ENCODE measurements at regions not wholly inside any gene's neighbourhood (a gene's known extent, or its start where the extent isn't known, plus 50 kb on each side); places are given as distances from the start of the nearest gene placed in this dataset.

GRCh38 chr12:39240587-39240986 lies 202.3 kb downstream of the KIF21A start:
- Mint-ChIP-seq H3K4me1 (ENCODE audit: low read depth in 2 of 2) (no peaks in the 10 kb centered on the region), H3K4me3 (no peak overlapping the region), H3K27ac (no peak overlapping the region), H3K9me3 (no peaks in the 10 kb centered on the region), H3K27me3 (peaks cover 13 to 16% of the 10 kb centered on the region in 2 donors), H3K36me3 (ENCODE audit: insufficient read depth) (no peaks in the 10 kb centered on the region)
- ATAC-seq (replicated peaks) (no peak), DNase-seq (no peak)

- Mint-ChIP-seq H3K4me3 (no peak overlapping the region), H3K27ac (no peak overlapping the region), H3K27me3 (peaks cover 9 to 13% of the 10 kb centered on the region in 2 donors), H3K36me3 (ENCODE audit: insufficient read depth) (peaks cover 4% of the 10 kb centered on the region), H3K9me3 (no peaks in the 10 kb centered on the region), H3K4me1 (ENCODE audit: low read depth in 2 of 2) (no peaks in the 10 kb centered on the region)
- DNase-seq: no peak
- ATAC-seq (replicated peaks): no peak
Measured at GRCh38 chr12:39239490-39240486, 203.1 kb downstream of the KIF21A start.

- DNase-seq (no peak), ATAC-seq (replicated peaks) (no peak)
- peaks cover 0 to 5% of the 10 kb centered on the region in 2 donors for H3K27me3 Mint-ChIP-seq
- H3K4me1 Mint-ChIP-seq (ENCODE audit: low read depth in 2 of 2): no peaks in the 10 kb centered on the region
- no peak overlapping the region for H3K4me3 Mint-ChIP-seq
- H3K9me3 Mint-ChIP-seq: no peaks in the 10 kb centered on the region
- H3K27ac Mint-ChIP-seq: no peak overlapping the region
- peaks cover 10% of the 10 kb centered on the region for H3K36me3 Mint-ChIP-seq (ENCODE audit: insufficient read depth)
Measured at GRCh38 chr12:39237004-39237403, 205.9 kb downstream of the KIF21A start.

- no peak overlapping the region for H3K27ac Mint-ChIP-seq
- H3K4me3 Mint-ChIP-seq: no peak overlapping the region
- no peaks in the 10 kb centered on the region for H3K4me1 Mint-ChIP-seq (ENCODE audit: low read depth in 2 of 2)
- peaks cover 10% of the 10 kb centered on the region for H3K36me3 Mint-ChIP-seq (ENCODE audit: insufficient read depth)
- ATAC-seq (replicated peaks) (no peak), DNase-seq (no peak)
- no peaks in the 10 kb centered on the region for H3K9me3 Mint-ChIP-seq
- no peaks in the 10 kb centered on the region for H3K27me3 Mint-ChIP-seq
Measured at GRCh38 chr12:39235990-39236767, 206.7 kb downstream of the KIF21A start.

- ATAC-seq (replicated peaks): no peak
- Mint-ChIP-seq H3K9me3 (no peaks in the 10 kb centered on the region), H3K27me3 (peaks cover 7% of the 10 kb centered on the region in 2 donors), H3K36me3 (ENCODE audit: insufficient read depth) (peaks cover 8% of the 10 kb centered on the region), H3K4me3 (no peak overlapping the region), H3K27ac (no peak overlapping the region), H3K4me1 (ENCODE audit: low read depth in 2 of 2) (no peaks in the 10 kb centered on the region)
- no peak for DNase-seq
Measured at GRCh38 chr12:39230086-39230485, 212.8 kb downstream of the KIF21A start.

- H3K4me3 Mint-ChIP-seq: no peak overlapping the region
- peaks cover 0 to 2% of the 10 kb centered on the region in 2 donors for H3K9me3 Mint-ChIP-seq
- H3K4me1 Mint-ChIP-seq (ENCODE audit: low read depth in 2 of 2): no peaks in the 10 kb centered on the region
- H3K27me3 Mint-ChIP-seq: peaks cover 7% of the 10 kb centered on the region in 2 donors
- no peaks in the 10 kb centered on the region for H3K36me3 Mint-ChIP-seq (ENCODE audit: insufficient read depth)
- ATAC-seq (replicated peaks): no peak
- no peak for DNase-seq
- no peak overlapping the region for H3K27ac Mint-ChIP-seq
Measured at GRCh38 chr12:39227218-39227617, 215.7 kb downstream of the KIF21A start.

GRCh38 chr12:39224971-39225370 lies 217.9 kb downstream of the KIF21A start:
- ATAC-seq (replicated peaks) (no peak), DNase-seq (no peak)
- Mint-ChIP-seq H3K27ac (no peak overlapping the region), H3K9me3 (peaks cover 0 to 2% of the 10 kb centered on the region in 2 donors), H3K4me1 (ENCODE audit: low read depth in 2 of 2) (no peaks in the 10 kb centered on the region), H3K36me3 (ENCODE audit: insufficient read depth) (no peaks in the 10 kb centered on the region), H3K4me3 (no peak overlapping the region), H3K27me3 (peaks cover 7% of the 10 kb centered on the region in 2 donors)

- ATAC-seq (replicated peaks) (no peak), DNase-seq (no peak)
- no peak overlapping the region for H3K4me3 Mint-ChIP-seq
- no peak overlapping the region for H3K27ac Mint-ChIP-seq
- H3K9me3 Mint-ChIP-seq: peaks cover 8 to 12% of the 10 kb centered on the region in 2 donors
- peaks cover 0 to 5% of the 10 kb centered on the region in 2 donors for H3K27me3 Mint-ChIP-seq
- no peaks in the 10 kb centered on the region for H3K4me1 Mint-ChIP-seq (ENCODE audit: low read depth in 2 of 2)
- no peaks in the 10 kb centered on the region for H3K36me3 Mint-ChIP-seq (ENCODE audit: insufficient read depth)
Measured at GRCh38 chr12:39205969-39206368, 237.0 kb downstream of the KIF21A start.

GRCh38 chr12:39199351-39199750 lies 243.6 kb downstream of the KIF21A start:
- peaks cover 0 to 4% of the 10 kb centered on the region in 2 donors for H3K27me3 Mint-ChIP-seq
- H3K4me3 Mint-ChIP-seq: no peak overlapping the region
- no peak for ATAC-seq (replicated peaks)
- no peaks in the 10 kb centered on the region for H3K4me1 Mint-ChIP-seq (ENCODE audit: low read depth in 2 of 2)
- no peaks in the 10 kb centered on the region for H3K36me3 Mint-ChIP-seq (ENCODE audit: insufficient read depth)
- no peak for DNase-seq
- peaks cover 4% of the 10 kb centered on the region in 2 donors for H3K9me3 Mint-ChIP-seq
- H3K27ac Mint-ChIP-seq: no peak overlapping the region

- H3K27ac Mint-ChIP-seq: no peak overlapping the region
- no peaks in the 10 kb centered on the region for H3K4me1 Mint-ChIP-seq (ENCODE audit: low read depth in 2 of 2)
- no peaks in the 10 kb centered on the region for H3K27me3 Mint-ChIP-seq
- DNase-seq: no peak
- ATAC-seq (replicated peaks): no peak
- H3K4me3 Mint-ChIP-seq: no peak overlapping the region
- H3K9me3 Mint-ChIP-seq: peaks cover 0 to 3% of the 10 kb centered on the region in 2 donors
- H3K36me3 Mint-ChIP-seq (ENCODE audit: insufficient read depth): no peaks in the 10 kb centered on the region
Measured at GRCh38 chr12:39188689-39189088, 254.2 kb downstream of the KIF21A start.

GRCh38 chr12:39186744-39187143 lies 256.2 kb downstream of the KIF21A start:
- Mint-ChIP-seq H3K27me3 (no peaks in the 10 kb centered on the region), H3K27ac (no peak overlapping the region), H3K4me3 (no peak overlapping the region), H3K9me3 (peaks cover 0 to 3% of the 10 kb centered on the region in 2 donors), H3K36me3 (ENCODE audit: insufficient read depth) (no peaks in the 10 kb centered on the region), H3K4me1 (ENCODE audit: low read depth in 2 of 2) (no peaks in the 10 kb centered on the region)
- DNase-seq (no peak), ATAC-seq (replicated peaks) (no peak)

GRCh38 chr12:39178837-39179236 lies 264.1 kb downstream of the KIF21A start:
- no peak overlapping the region for H3K27ac Mint-ChIP-seq
- no peaks in the 10 kb centered on the region for H3K27me3 Mint-ChIP-seq
- H3K4me3 Mint-ChIP-seq: no peak overlapping the region
- DNase-seq: no peak
- ATAC-seq (replicated peaks): no peak
- H3K4me1 Mint-ChIP-seq (ENCODE audit: low read depth in 2 of 2): no peaks in the 10 kb centered on the region
- no peaks in the 10 kb centered on the region for H3K9me3 Mint-ChIP-seq
- H3K36me3 Mint-ChIP-seq (ENCODE audit: insufficient read depth): no peaks in the 10 kb centered on the region

- Mint-ChIP-seq H3K27ac (no peak overlapping the region), H3K27me3 (no peaks in the 10 kb centered on the region), H3K4me1 (ENCODE audit: low read depth in 2 of 2) (no peaks in the 10 kb centered on the region), H3K4me3 (no peak overlapping the region), H3K36me3 (ENCODE audit: insufficient read depth) (no peaks in the 10 kb centered on the region), H3K9me3 (no peaks in the 10 kb centered on the region)
- ATAC-seq (replicated peaks): no peak
- no peak for DNase-seq
Measured at GRCh38 chr12:39176356-39176755, 266.6 kb downstream of the KIF21A start.
